GM12878 (cell line): ENCODE measurements at regions not wholly inside any gene's neighbourhood (a gene's known extent, or its start where the extent isn't known, plus 50 kb on each side); places are given as distances from the start of the nearest gene placed in this dataset.

Experiments used
- ATAC-seq: fragments of 200-7000 bp; cut with Tn5 transposase; 3 replicates; pipeline ENCODE4 v1.9.1; 2020; ENCODE audit warnings: mild to moderate bottlenecking, moderate library complexity
- BruUV-seq: library from RNA; stranded (reverse); fragments of 400-500 nt; replicated peaks from 2 replicates; lab custom pipeline; 2021; lab: Mats Ljungman, UMichigan
- CTCF ChIA-PET: fragments of 300-600 bp; sonication (Branson Sonifier 250); formaldehyde crosslinking; extraction: SDS; loops from one replicate; lab custom pipeline; 2021; ENCODE audit warnings: inconsistent platforms; lab: Yijun Ruan, JAX
- POLR2A ChIA-PET: fragments of 350-600 bp; formaldehyde crosslinking; extraction: SDS; loops from one replicate; lab custom pipeline; 2021; ENCODE audit warnings: inconsistent platforms; lab: Charles Lee
- RAD21 ChIA-PET: fragments of 300-600 bp; sonication (Branson Sonifier 250); formaldehyde crosslinking; loops from one replicate; lab custom pipeline; 2023; ENCODE audit warnings: antibody characterized with exemption; ENCODE audit not compliant: unreplicated experiment; lab: Charles Lee
- SMC1A ChIA-PET: fragments of 300-600 bp; sonication (Branson Sonifier 250); formaldehyde crosslinking; loops from one replicate; lab custom pipeline; 2023; ENCODE audit not compliant: unreplicated experiment, uncharacterized antibody; lab: Charles Lee
- DNase-seq: peaks from one replicate; pipeline ENCODE4 v3.0.0-alpha.2; 2011; ENCODE audit warnings: low read depth, low spot score
- FAIRE-seq: peaks from 3 replicates; lab custom pipeline; 2011; peaks lifted over from hg19 to GRCh38; lab: Jason Lieb, UNC
- H2AFZ ChIP-seq: 2 replicates; pipeline ENCODE4 v1.6.0; 2011; ENCODE audit warnings: low read depth, low read length, control low read depth; ENCODE audit not compliant: control insufficient read depth
- H3K27ac ChIP-seq: 2 replicates; pipeline ENCODE4 v1.5.1; 2011; ENCODE audit warnings: control low read depth; ENCODE audit not compliant: control insufficient read depth, insufficient read depth
- H3K27me3 ChIP-seq, 2 experiments: replicated peaks in 1 of 2; 2 replicates each; pipeline versions ENCODE4 v1.6.0 to v1.6.1; 2011; ENCODE audit warnings: low read length in 1 of 2; ENCODE audit not compliant: control insufficient read depth in 2 of 2, insufficient read depth in 2 of 2
- H3K36me3 ChIP-seq, 2 experiments: 2 replicates each; pipeline ENCODE4 v1.5.1; 2011; ENCODE audit warnings: low read length in 1 of 2; ENCODE audit not compliant: control insufficient read depth in 2 of 2, insufficient read depth in 2 of 2
- H3K4me1 ChIP-seq: 2 replicates; pipeline ENCODE4 v1.6.1; 2011; ENCODE audit warnings: mild to moderate bottlenecking, low read length, moderate library complexity, mixed read lengths; ENCODE audit not compliant: control insufficient read depth, insufficient read depth
- H3K4me2 ChIP-seq: 2 replicates; pipeline ENCODE4 v1.6.0; 2011; ENCODE audit warnings: control low read depth; ENCODE audit not compliant: control insufficient read depth, insufficient read depth
- H3K4me3 ChIP-seq: fragments of 200-600 bp; sonication (generic); 2 replicates; pipeline ENCODE4 v1.5.1; 2016
- H3K79me2 ChIP-seq: 2 replicates; pipeline ENCODE4 v1.6.0; 2011; ENCODE audit warnings: low read length; ENCODE audit not compliant: control insufficient read depth, insufficient read depth
- H3K9ac ChIP-seq: 2 replicates; pipeline ENCODE4 v1.8.0; 2011; ENCODE audit warnings: low read length, control low read depth, mixed read lengths; ENCODE audit not compliant: control insufficient read depth, insufficient read depth
- H3K9me3 ChIP-seq: replicated peaks from 3 replicates; pipeline ENCODE4 v1.5.1; 2011; ENCODE audit warnings: mild to moderate bottlenecking, low read length; ENCODE audit not compliant: control insufficient read depth, insufficient read depth
- H4K20me1 ChIP-seq: 2 replicates; pipeline ENCODE4 v1.6.0; 2011; ENCODE audit not compliant: control insufficient read depth, insufficient read depth
- ATF7 ChIP-seq: fragments of 450-650 bp; IDR thresholded peaks from 2 replicates; pipeline ENCODE4 v1.6.1; 2016; ENCODE audit warnings: low read depth, mild to moderate bottlenecking
- E2F4 ChIP-seq: IDR thresholded peaks from 2 replicates; pipeline ENCODE4 v1.6.1; 2012; ENCODE audit warnings: low read depth, low read length, improper control_type of control experiment
- FOXK2 ChIP-seq: fragments of 450-650 bp; IDR thresholded peaks from 2 replicates; pipeline ENCODE4 v1.6.1; 2017; ENCODE audit warnings: mild to moderate bottlenecking, moderate library complexity
- GATAD2B ChIP-seq: fragments of 450-650 bp; conservative IDR thresholded peaks from 2 replicates; pipeline ENCODE4 v1.6.1; 2017; ENCODE audit warnings: low read depth, mild to moderate bottlenecking, moderate library complexity
- HCFC1 ChIP-seq: fragments of 150-350 bp; IDR thresholded peaks from 2 replicates; pipeline ENCODE4 v1.6.1; 2014; ENCODE audit warnings: low read length
- NR2C2 ChIP-seq: IDR thresholded peaks from 2 replicates; pipeline ENCODE4 v1.6.1; 2011; ENCODE audit warnings: borderline replicate concordance, low read depth; ENCODE audit not compliant: control insufficient read depth, insufficient read length
- PAX5 ChIP-seq: IDR thresholded peaks from 2 replicates; pipeline ENCODE4 v1.6.1; 2011; ENCODE audit warnings: low read depth, low read length, borderline replicate concordance
- POLR2AphosphoS5 ChIP-seq: IDR thresholded peaks from 2 replicates; pipeline ENCODE4 v1.6.1; 2011; ENCODE audit warnings: mild to moderate bottlenecking, low read length, inconsistent platforms
- WGBS: methylation state at CpG from one replicate; pipeline ENCODE4 v1.1.6; 2016; ENCODE audit warnings: low lambda C conversion rate; ENCODE audit not compliant: insufficient replicate concordance, insufficient coverage; ENCODE audit errors: missing lambda C conversion rate; 5-methylcytosine and 5-hydroxymethylcytosine counted together
- in situ Hi-C: fragments of 300-500 bp; cut with MboI; formaldehyde crosslinking; loops from 9 replicates; pipeline ENCODE4 v1.14.3; 2018; ENCODE audit warnings: mixed read lengths
- intact Hi-C: fragments of 100-400 bp; cut with micrococcal nuclease; formaldehyde crosslinking; loops from one replicate; pipeline ENCODE4 v1.14.2; 2022; ENCODE audit not compliant: unreplicated experiment
- TF ChIP-seq, protein P1 (sequence below): fragments of 450-650 bp; IDR thresholded peaks from 2 replicates; pipeline ENCODE4 v1.6.1; 2016; ENCODE audit warnings: mild to moderate bottlenecking
- TF ChIP-seq, protein P2 (sequence below): IDR thresholded peaks from 2 replicates; pipeline ENCODE4 v1.6.1; 2011; ENCODE audit warnings: mild to moderate bottlenecking, low read depth, low read length, moderate library complexity; ENCODE audit not compliant: insufficient replicate concordance

- TF ChIP-seq E2F4 (no peak), POLR2AphosphoS5 (no peak)
- TF ChIP-seq, all 136 proteins: peak for 0
These were observed 547.6 kb downstream of the INSC start (continued) for GRCh38 chr11:15662285-15662684.

GRCh38 chr11:15663777-15664218 is 549.1 kb downstream of the INSC start:
- CTCF ChIA-PET, result interaction anchor here (1.0 kb wide), 1 partner anchor 16 kb away, joined by 3 read pairs; no protein-coding TSS in a partner anchor
- SMC1A ChIA-PET, result no interaction called here

More at GRCh38 chr11:15663777-15664218, 549.1 kb downstream of the INSC start:
- ChIA-PET POLR2A (no interaction called here), RAD21 (no interaction called here)
- TF ChIP-seq GATAD2B (no peak), FOXK2 (no peak), PAX5 (no peak), ATF7 (no peak), HCFC1 (no peak), NR2C2 (no peak)
- TF ChIP-seq, protein P1, sequence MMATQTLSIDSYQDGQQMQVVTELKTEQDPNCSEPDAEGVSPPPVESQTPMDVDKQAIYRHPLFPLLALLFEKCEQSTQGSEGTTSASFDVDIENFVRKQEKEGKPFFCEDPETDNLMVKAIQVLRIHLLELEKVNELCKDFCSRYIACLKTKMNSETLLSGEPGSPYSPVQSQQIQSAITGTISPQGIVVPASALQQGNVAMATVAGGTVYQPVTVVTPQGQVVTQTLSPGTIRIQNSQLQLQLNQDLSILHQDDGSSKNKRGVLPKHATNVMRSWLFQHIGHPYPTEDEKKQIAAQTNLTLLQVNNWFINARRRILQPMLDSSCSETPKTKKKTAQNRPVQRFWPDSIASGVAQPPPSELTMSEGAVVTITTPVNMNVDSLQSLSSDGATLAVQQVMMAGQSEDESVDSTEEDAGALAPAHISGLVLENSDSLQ, result no peak
- TF ChIP-seq, protein P2, sequence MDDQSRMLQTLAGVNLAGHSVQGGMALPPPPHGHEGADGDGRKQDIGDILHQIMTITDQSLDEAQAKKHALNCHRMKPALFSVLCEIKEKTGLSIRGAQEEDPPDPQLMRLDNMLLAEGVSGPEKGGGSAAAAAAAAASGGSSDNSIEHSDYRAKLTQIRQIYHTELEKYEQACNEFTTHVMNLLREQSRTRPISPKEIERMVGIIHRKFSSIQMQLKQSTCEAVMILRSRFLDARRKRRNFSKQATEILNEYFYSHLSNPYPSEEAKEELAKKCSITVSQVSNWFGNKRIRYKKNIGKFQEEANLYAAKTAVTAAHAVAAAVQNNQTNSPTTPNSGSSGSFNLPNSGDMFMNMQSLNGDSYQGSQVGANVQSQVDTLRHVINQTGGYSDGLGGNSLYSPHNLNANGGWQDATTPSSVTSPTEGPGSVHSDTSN, result no peak
- Histone ChIP-seq H3K4me2 (no peak overlapping the region), H3K79me2 (no peaks in the 10 kb centered on the region), H4K20me1 (no peaks in the 10 kb centered on the region), H2AFZ (no peak overlapping the region), H3K27me3 (no peaks in the 10 kb centered on the region), H3K4me1 (no peaks in the 10 kb centered on the region), H3K27ac (no peak overlapping the region), H3K36me3 (no peaks in the 10 kb centered on the region), H3K9me3 (no peaks in the 10 kb centered on the region), H3K4me3 (no peak overlapping the region), H3K9ac (no peak overlapping the region)
- 33% methylated on average over 7 of the region's 7 CpGs for WGBS
- DNase-seq (no peak), ATAC-seq (no peak), FAIRE-seq (no peak)
- BruUV-seq, result no TSS peak
- intact Hi-C loops, result no loop called here
- in situ Hi-C loops, result no loop called here
